Tibial nerve (tissue), 4 donors: ENCODE measurements at regions not wholly inside any gene's neighbourhood (a gene's known extent, or its start where the extent isn't known, plus 50 kb on each side); places are given as distances from the start of the nearest gene placed in this dataset.

Source experiments
- DNase-seq, 2 donors: peaks; one replicate each; pipeline ENCODE4 v3.0.0-alpha.2; 2019; ENCODE audit warnings: low spot score in 2 of 2
- H3K27ac ChIP-seq, 4 donors: fragments of 200-600 bp; sonication (generic) in 3 of 4; one replicate each; pipeline ENCODE4 v1.5.1; 2017 to 2019; ENCODE audit warnings: mild to moderate bottlenecking in 1 of 4
- H3K27me3 ChIP-seq, 2 donors: fragments of 200-600 bp; sonication (generic) in 1 of 2; one replicate each; pipeline versions ENCODE4 v1.5.1 to v1.6.0; 2017 to 2019
- H3K36me3 ChIP-seq, 3 donors: fragments of 200-600 bp; sonication (generic); one replicate each; pipeline ENCODE4 v1.5.1; 2018 to 2019
- H3K4me1 ChIP-seq, 4 donors: fragments of 200-600 bp; sonication (generic) in 3 of 4; one replicate each; pipeline ENCODE4 v1.5.1; 2017 to 2019
- H3K4me3 ChIP-seq, 4 donors: fragments of 200-600 bp; sonication (generic) in 3 of 4; one replicate each; pipeline ENCODE4 v1.5.1; 2017 to 2019; ENCODE audit warnings: mild to moderate bottlenecking in 1 of 4, moderate library complexity in 1 of 4
- H3K9me3 ChIP-seq, 4 donors: fragments of 200-600 bp; sonication (generic) in 3 of 4; one replicate each; pipeline ENCODE4 v1.5.1; 2017 to 2019
- EP300 ChIP-seq, 2 donors: sonication (generic); formaldehyde crosslinking; IDR thresholded peaks; one replicate each; pipeline ENCODE4 v1.6.1; 2017; ENCODE audit warnings: antibody characterized with exemption in 2 of 2, mild to moderate bottlenecking in 1 of 2
- POLR2A ChIP-seq, 2 donors: fragments of 450-650 bp; IDR thresholded peaks; one replicate each; pipeline ENCODE4 v1.6.1; 2017; ENCODE audit warnings: antibody characterized with exemption in 2 of 2, mild to moderate bottlenecking in 2 of 2, moderate library complexity in 2 of 2
- WGBS, 2 donors: methylation state at CpG; one replicate each; pipeline ENCODE4 v1.1.5; 2018; 5-methylcytosine and 5-hydroxymethylcytosine counted together
- TF ChIP-seq, protein P1 (sequence below), 5 experiments: fragments of 200-600 bp in 3 of 5; fragments of 450-650 bp in 2 of 5; sonication (generic) in 3 of 5; IDR thresholded peaks; one replicate each; pipeline ENCODE4 v1.5.1; 2016 to 2019; ENCODE audit warnings: antibody characterized with exemption in 5 of 5, mild to moderate bottlenecking in 3 of 5, moderate library complexity in 2 of 5

DNA sequence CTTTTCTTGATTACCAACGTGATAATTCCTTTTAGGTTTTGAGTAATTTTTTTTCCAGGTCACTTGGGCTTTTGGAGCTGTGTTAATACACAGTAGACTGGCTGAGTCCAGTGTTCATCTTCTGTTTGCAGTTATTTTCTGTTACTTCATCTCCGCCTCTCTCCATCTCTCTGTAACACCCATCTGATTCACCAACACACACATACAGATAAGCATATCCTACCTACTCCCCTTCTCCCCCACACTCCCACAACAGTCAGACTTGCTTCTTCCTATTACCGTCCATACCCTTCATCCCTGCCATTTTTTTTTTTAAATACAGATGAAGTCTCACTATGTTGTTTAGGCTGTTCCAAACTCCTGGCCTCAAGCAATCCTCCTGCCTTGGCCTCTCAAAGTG, 72.7 kb upstream of the MANSC4 start:
- H3K27ac ChIP-seq, result no peak overlapping the region
- TF ChIP-seq POLR2A (IDR thresholded peaks at IDR 0.05) (no peak), EP300 (IDR thresholded peaks at IDR 0.05) (no peak)
- TF ChIP-seq, protein P1, sequence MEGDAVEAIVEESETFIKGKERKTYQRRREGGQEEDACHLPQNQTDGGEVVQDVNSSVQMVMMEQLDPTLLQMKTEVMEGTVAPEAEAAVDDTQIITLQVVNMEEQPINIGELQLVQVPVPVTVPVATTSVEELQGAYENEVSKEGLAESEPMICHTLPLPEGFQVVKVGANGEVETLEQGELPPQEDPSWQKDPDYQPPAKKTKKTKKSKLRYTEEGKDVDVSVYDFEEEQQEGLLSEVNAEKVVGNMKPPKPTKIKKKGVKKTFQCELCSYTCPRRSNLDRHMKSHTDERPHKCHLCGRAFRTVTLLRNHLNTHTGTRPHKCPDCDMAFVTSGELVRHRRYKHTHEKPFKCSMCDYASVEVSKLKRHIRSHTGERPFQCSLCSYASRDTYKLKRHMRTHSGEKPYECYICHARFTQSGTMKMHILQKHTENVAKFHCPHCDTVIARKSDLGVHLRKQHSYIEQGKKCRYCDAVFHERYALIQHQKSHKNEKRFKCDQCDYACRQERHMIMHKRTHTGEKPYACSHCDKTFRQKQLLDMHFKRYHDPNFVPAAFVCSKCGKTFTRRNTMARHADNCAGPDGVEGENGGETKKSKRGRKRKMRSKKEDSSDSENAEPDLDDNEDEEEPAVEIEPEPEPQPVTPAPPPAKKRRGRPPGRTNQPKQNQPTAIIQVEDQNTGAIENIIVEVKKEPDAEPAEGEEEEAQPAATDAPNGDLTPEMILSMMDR (IDR thresholded peaks at IDR 0.05), result no peak
- no peaks in the 10 kb centered on the region for H3K4me1 ChIP-seq
- H3K9me3 ChIP-seq, result peaks cover 0 to 13% (median 0%) of the 10 kb centered on the region in 4 donors
- no peak for DNase-seq
- H3K4me3 ChIP-seq, result no peak overlapping the region
- 74 to 77% methylated on average over 3 of the region's 3 CpGs for WGBS, 2 donors
- H3K36me3 ChIP-seq, result no peaks in the 10 kb centered on the region
- H3K27me3 ChIP-seq, result no peaks in the 10 kb centered on the region
